GM04503 (cell line): ENCODE measurements at regions not wholly inside any gene's neighbourhood (a gene's known extent, or its start where the extent isn't known, plus 50 kb on each side); places are given as distances from the start of the nearest gene placed in this dataset.

ENCODE experiments used
- DNase-seq: peaks from one replicate; pipeline ENCODE4 v3.0.0-alpha.2; 2012; ENCODE audit warnings: low read depth

DNA sequence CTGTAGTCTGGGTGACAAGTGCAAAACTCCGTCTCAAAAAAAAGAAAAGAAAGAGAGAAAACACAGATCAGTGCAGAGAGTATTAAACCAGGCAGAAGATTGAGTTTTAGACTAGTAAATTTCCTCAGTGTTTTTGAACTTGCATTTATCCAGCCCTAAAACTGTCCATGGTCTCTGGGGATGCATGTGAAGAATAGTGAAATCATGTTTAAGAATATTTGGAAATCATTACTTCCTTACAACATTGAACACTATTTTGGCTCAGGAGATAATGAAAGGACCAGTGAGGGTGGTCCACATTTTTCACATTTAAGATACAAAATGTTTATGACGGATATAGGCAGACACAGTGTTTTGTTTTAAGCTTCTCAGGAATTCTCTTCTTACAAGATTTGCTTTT lies 195.8 kb upstream of the RASGEF1B start:
- no peak for DNase-seq

DNA sequence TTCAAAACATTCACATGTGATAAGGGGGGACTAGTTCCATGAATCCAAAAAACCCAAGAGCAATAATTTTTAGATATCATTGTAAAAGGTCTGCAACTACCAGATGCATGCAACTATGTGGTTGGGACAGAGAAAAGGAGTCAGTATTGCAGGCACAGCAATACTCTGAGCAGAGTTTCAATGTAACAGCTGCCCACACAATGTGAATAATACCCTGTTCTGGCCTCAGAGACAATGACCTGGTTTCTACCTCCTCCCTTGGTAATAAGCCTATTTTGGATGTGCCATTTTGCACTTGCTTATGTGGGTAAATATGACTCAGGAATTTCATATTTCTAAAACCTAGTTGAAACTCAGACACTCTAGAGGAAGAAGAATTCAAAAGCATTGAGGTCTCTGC lies 194.8 kb upstream of the RASGEF1B start:
- DNase-seq: no peak

DNA sequence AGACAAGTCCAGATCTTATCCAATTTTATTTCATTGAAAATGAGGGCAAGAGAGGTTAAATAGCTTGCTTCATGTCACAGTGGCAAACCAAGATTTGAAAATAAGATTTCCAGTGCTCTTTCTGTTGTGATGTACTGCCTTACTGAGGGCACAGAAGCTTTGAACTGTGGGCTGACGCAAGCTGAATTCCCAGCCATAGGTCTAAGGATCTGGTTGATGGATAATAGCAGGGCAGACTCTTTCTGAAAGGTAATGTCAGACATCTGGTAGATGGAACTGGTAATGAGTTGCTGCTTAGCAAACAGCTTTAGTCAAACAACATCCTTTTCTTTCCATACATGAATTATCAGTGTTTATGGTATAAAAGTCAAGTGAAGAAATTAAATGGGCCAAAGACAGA lies 193.9 kb upstream of the RASGEF1B start:
- DNase-seq: no peak

DNA sequence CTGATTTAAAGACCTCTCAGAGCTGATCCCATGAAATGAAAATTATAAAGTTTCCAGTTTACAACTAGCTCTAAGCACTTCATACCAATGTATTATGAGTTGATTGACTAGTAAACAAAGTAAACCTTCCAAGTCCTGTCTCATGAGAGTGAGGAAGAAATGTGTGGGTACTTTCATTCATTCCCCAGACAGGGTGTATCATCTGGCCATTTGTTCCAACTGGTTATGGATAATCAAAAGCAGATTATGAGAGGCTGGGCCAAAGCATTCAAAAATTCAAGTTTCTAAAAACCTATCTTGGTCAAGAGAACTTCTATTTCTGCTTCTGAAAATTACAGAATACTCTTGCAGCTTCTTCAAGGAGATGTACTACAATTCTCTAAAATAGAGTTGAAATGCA lies 193.3 kb upstream of the RASGEF1B start:
- no peak for DNase-seq

DNA sequence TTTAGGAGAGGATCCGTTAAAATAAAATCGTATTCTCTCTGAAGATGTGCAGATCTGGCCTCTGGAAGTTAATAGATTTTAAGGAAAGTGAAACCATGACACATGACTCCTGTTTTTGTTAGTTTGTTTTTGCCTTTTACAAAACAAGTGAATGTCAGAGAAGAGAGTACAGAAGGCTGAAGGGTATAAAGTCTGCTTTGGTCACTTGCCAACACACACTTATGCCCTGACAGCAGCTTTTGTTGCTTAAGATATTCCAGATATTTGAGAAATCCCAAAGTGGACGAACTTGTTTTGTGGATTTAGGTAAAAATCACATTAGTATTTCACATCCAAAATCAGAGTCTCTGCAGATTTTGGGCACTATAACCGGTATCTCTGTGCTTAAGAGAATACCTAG lies 192.4 kb upstream of the RASGEF1B start:
- DNase-seq: no peak

DNA sequence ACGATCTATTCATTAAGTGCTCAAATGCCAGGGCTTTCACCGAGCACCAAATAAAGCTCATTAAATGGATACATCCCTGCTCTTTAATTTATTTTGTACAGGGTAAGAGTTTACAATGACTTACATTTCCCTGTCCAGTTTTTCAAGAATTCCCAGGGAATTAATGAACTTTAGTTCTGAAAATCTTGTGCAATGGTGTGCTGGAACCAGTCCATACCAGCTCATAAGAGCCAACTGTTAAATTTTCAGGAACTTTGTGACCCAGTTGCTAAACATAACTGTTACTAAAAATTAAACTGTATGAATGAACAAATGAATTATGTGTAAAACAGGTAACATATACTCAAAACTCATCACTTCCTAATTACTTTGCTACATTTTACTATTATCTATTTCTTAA lies 191.7 kb upstream of the RASGEF1B start:
- DNase-seq: no peak

DNA sequence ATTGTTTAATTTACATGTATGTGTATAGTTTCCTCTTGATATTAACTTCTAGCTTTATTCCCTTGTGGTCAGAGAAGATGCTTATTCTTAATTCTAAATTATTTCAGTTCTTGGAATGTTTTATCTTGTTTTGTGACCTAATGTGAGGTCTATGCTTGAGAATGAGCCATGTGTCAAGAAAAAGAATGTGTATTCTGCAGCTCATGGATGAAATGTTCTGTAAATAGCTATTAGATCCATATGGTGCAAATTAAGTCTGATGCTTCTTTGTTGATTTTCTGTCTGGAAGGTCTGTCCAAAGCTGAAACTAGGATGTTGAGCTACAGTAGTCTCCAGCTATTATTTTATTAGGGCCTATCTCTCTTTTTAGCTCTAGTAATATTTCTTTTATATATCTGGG lies 187.3 kb upstream of the RASGEF1B start:
- DNase-seq: no peak

DNA sequence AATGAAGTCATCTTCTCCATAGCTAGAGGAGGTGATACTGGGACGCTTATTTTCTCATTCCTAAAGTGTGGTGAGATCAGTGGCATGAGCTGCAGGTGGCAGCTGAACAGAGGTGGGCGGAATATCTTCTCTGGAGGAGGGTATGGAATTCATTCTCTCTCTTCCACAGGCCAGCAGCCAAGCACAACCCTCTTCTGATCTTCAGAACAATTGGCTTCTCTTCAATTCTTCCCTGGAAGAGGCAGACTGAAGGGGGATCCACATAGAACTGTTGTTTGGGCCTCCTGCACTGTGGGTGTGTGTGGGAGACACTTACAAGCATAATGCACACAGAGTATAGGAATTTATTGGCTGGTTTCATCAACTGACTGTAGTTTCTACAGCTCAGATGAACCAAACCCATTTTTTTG lies 180.4 kb upstream of the RASGEF1B start:
- DNase-seq: no peak

DNA sequence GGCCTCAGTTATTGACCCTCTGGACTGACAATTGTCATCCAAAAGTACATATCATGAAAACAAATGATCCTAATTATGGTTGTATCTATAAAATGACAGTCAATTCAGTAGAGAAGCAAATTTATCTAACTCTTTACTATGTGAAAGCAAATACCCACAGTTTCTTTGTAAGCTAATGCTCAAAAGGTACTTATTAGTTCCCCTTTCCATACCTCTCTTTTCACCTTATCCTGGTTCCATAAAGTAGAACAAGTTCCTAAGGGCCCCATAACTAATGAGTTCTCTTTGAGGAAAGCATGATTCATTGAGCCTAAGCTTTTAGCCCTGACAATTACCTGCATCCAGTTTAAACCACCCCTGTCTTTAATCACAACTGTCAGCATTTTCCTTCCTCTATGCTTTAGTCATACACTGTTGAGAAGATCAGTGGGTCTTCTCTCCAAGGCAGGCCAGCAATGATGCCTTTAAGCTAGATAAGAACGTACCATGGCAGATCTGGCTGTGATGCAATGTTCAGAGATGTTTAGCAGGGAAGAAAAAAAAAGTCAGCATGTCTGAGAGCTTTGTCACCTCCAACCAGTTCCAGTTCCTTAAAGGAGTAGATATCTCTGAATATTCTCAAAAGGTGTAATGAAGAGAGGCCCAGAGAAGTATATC lies 179.7 kb upstream of the RASGEF1B start:
- no peak for DNase-seq

DNA sequence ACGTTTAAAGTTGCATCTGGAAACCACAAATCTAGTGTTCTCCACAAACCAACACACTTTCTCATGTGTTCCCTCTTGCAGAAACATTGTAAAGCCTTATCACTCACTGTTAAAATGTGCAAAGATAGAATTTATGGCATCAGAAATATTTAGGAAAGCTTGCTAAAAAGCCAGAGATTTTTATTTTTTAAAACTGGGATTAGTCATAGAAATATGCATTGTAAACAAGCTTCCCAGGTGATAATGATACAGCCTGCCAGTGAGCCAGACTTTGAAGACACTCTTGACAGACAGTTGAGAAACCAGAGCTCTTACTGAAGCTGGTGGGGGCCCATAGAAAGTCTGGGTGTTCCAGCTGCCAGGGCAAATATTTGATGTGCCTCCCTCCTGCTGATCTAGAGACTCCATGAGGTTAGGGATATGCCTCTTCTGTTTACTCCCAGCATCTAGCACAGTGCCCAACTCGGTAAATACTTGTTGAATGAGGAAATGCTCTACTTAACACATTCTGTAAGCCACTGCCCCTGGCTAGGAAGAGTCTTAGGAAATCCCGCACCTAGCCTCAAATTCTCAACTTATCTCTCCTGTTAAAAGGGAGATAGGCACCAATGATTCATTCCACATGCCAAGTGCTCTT lies 179.0 kb upstream of the RASGEF1B start:
- DNase-seq: no peak

DNA sequence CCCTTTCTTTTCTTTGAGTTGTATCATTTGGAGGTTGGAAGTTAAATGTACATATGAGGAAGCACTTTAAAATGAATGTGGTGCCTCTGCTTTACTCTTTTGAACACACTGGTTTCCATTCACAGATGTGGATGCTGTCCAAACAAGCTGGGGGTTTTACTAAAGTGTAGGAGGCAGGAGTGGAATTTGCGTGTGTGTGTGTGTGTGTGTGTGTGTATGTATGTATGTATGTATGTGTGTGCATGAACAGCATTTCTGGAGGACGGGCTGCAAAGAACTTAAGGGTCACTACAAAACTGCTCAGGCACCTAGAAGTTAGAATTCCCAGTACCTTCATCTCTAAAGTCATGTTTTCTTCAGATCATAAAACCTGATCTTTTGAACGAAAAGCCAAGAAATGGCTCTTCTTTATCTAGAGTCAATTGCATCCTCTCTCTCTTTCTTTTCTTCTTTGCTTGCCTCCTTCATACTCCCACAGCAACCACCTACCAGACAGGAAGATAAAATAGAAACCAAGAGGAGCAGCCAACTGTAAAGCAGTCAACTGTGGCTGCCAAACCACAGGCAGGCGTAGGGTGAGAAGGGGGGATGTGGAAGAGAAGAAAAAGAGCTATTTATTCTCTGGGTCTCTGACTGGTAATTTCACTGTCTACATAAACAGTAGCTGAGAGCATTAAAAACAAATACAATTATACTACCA lies 177.0 kb upstream of the RASGEF1B start:
- DNase-seq: no peak

DNA sequence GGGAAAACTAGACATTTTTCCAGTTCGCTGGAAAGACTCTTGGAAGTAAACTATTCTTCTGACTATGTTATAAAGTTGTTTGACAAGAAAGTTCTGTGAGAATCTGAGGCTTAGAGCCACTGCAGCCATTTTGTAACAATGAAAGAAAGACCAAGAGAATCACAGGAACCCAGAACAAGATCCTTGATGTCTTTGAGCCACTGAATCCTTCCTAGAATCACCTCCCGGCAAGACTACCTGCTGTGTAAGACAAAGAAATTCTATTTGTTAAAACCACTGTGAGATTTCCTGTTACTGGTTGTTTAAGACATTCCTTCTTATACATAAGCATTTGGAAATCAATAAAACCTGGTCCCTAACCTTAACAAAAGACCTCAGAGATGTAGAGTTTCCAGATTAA lies 175.7 kb upstream of the RASGEF1B start:
- no peak for DNase-seq

DNA sequence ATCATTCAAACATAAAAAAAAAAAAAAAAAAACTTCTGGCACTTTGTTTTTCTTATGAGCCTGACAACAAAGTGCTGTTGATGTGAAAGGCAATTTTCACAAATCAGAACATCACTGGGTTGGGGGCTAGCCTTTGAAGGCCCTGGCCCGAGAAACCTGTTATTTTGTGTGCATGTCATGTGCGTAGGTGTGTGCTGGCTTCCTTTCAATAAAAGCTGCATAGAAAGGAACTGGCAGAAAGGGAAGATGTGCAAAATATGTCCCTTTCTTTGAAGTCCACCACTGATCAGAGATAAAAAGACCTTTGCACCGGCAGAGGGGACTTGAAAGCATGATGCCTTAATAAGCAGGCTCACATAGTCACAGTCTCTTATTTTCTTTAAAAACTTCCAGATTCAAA lies 170.8 kb upstream of the RASGEF1B start:
- DNase-seq: no peak

DNA sequence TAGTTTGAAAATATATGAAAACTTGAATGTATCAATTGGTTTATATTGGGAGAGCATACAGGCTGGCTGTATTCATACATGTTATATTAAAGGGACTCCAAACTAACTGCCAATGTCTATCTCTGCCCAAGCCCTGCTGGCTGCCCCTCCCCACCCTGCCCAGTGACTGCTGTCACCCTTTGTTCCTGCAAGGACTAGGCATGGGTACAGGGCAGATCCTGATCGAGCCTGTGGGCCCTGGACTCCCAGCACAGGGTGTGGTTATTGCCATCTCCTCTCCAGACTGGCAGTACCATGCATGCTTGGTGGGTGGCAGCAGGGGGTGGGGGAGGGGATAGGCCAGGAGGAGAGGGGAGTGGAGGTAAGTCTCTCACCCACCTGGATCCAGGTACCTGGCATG lies 167.5 kb upstream of the RASGEF1B start:
- no peak for DNase-seq

DNA sequence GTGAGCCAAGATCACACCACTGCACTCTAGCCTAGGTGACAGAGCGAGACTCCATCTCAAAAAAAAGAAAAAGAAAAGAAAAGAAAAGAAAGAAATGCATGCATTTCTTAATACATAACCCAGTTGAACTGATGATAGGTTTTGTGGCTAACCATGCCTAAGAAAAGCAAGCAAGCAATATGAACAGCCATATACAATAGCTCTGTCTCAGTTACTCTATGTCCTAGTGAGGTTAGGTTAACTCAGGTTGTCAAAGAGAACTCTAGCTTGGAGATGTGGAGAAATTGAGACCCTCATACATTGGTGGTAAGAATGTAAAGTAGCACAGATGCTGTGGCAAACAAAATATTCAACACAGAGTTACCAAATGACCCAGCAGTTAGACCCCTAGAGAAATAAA lies 167.0 kb upstream of the RASGEF1B start:
- DNase-seq: no peak

DNA sequence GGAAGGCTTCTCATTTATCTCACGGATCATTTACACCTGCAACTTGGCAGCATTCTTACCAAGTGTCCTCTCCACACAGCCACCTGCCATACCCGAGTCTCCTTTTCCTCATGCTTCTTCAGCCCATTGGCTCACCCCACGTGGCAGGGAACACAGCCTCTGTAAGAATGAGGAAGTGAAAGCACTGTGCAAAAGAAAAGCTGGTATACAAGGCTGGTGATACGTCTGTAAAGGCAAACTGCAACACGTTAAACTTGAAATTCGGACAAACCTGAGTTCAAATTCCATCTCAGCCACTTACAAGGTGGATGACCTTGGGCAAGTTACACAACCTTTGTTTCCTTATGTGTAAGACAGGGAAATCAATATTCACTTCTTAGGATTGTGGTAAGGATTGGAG lies 164.0 kb upstream of the RASGEF1B start:
- DNase-seq: no peak

DNA sequence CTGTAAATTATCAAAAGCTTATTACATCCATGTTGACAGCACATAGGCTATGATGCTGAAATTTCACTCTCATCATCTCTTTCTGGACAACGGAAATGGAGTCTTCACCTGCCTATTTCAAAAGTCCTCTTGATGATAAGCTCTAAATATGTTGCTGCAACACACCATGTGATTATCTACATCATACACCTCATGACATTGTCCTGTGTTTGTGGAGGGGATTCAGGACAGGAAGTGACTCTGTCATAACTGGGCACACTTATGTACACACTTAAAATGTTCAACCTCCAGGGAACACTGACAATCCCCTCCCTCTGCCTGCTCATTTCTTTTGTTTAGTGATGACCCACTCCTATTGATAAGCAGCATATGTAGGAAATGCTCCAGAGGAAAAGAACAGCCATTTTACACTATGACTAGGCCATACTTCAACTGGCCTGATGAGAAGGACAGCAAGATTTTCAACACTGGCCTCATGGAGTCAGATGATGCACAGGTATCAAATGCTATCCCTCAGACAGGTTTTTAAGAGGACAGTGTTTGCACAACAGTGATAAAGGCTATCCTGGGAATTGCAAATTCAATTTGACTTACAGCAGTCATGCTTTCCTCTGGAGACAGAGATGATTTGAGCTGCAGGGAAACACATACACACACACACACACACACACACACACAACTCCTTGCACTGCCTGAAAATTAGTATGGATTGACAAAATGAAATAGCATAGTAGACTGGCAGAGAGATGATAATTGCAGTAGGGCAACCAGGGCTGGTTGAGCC lies 163.3 kb upstream of the RASGEF1B start:
- no peak for DNase-seq

DNA sequence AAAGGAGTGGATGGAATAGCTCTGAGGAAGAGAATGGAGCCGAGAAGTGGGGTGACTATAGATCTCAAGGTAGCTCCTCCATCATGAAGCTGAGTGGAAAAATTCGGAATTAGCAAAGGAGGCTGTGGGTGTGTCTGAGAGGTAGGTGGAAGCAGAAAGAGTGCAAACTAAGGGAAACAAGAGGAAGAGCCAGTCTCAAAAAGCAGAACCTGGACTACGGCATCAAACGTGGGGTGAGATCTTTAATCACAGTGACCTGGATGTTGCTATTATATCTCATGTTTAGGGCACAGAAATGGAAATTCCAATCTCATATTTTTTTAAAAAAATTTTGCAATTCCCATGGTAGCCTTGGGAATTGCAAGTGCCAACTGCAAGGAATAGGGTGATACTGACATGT lies 162.5 kb upstream of the RASGEF1B start:
- DNase-seq: no peak

DNA sequence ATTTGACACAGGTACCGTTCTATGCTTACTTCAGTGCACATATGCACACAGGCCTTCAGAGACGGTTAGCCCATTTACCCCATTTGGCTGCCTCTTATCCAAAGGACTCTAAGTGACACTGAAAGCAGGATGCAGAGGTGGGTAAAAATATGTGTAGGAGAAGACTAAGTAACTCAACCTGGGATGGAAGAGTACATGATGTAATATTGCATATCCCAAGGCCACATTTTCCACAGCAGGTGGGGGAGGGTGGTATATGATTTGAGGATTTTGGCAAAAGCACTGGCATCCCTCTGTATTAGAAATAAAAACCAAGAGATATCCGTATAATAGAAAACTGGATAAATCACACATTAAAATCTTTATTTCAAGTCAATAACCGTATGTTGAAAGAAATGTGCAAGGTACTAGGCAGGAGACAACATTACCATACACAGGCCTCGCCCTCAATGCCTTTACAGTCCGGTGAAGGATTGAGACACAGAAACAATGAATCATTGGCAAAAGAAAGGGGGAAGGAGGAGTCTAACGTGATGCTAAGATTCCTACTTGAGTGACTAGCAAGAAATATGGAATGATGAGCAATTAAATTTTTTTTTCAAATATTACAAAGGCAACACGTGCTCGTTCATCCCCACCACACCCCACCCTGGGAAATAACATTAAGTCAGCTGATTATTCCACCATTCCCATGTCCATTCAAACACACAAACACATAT lies 161.0 kb upstream of the RASGEF1B start:
- no peak for DNase-seq

DNA sequence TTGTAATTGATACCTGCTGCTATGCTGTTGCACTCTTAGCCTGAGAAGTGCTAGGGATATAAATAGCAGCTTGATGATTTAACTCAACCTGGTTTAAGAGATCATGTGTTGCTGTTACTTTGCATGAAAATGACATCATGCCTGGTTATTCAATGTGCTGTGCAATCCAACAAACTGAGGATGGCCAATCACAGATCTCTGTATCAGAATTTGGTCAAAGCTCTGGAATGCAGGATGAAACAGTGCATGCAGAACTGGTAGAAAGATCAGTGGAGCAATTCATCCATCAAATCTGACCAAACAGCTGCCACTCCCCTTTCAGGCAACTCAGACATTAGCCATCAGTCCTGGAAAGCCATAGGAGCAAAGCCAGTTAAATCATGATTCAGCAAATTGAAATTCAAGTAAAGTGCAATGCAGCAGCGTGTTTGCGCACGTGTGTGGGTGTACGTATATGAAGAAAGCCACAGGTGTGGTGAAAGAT lies 160.3 kb upstream of the RASGEF1B start:
- DNase-seq: peak; percentile 17

DNA sequence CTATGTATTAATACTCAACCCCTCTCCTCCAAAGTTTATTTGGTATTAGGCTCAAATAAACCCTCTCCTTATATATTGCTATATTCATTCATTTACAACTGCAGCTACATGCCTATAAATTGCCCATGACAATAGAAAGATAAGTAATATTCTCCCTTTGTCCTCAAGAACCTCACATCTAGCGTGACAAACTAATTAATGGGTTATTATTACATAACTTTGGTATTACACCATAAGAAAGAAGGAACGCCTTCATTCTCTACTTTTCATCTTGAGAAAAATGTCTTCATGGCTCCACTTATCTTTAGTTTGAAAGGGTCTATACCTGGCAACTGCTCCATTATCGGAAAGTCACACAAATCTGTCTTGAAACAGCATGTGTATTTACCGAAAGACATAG lies 157.7 kb upstream of the RASGEF1B start:
- DNase-seq: no peak

DNA sequence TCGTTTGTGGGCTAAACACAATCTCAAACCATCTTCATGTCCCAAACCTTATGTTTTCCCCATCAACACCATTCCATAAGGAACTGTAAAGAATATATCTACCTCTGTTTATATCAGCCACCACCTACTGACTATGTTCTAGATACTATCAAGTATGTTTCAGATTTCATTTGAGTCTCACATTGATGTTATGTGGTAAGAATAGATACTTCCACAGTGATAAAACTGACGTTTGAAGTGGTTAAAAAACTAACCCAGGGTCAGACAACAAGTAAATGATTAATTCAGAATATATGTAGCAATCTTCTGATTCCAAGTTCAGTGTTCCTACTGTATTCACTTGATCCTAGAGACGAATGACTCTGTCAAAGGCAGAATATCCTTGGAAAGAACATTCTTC lies 156.8 kb upstream of the RASGEF1B start:
- DNase-seq: no peak
